HCT116 (cell line): ENCODE measurements at regions not wholly inside any gene's neighbourhood (a gene's known extent, or its start where the extent isn't known, plus 50 kb on each side); places are given as distances from the start of the nearest gene placed in this dataset.

ENCODE experiments used
- ATF3 ChIP-seq: IDR thresholded peaks from 2 replicates; pipeline ENCODE4 v1.6.1; 2012
- CEBPB ChIP-seq: IDR thresholded peaks from 2 replicates; pipeline ENCODE4 v1.6.1; 2012; ENCODE audit warnings: low read depth
- CTCF ChIP-seq, 3 experiments: fragments of 200-600 bp in 1 of 3; sonication (generic) in 1 of 3; IDR thresholded peaks in 2 of 3; conservative IDR thresholded peaks in 1 of 3; 2 replicates each; pipeline ENCODE4 v1.5.1; 2012 to 2017; ENCODE audit warnings: low read depth in 2 of 3, low read length in 2 of 3, antibody characterized with exemption in 1 of 3, borderline replicate concordance in 1 of 3, control low read depth in 1 of 3, mild to moderate bottlenecking in 1 of 3, mixed read lengths in 1 of 3, mixed run types in 1 of 3, moderate library complexity in 1 of 3; ENCODE audit not compliant: insufficient read depth in 1 of 3
- JUND ChIP-seq: IDR thresholded peaks from 2 replicates; pipeline ENCODE4 v1.6.1; 2012
- POLR2A ChIP-seq: IDR thresholded peaks from 2 replicates; pipeline ENCODE4 v1.7.0; 2011; ENCODE audit warnings: borderline replicate concordance; ENCODE audit not compliant: insufficient read depth, insufficient read length; ENCODE audit errors: extremely low read depth
- REST ChIP-seq: IDR thresholded peaks from 2 replicates; pipeline ENCODE4 v1.6.1; 2012; ENCODE audit warnings: low read depth
- SP1 ChIP-seq: IDR thresholded peaks from 2 replicates; pipeline ENCODE4 v1.6.1; 2012; ENCODE audit warnings: low read depth
- TCF7L2 ChIP-seq: IDR thresholded peaks from 2 replicates; pipeline ENCODE4 v1.7.0; 2011; ENCODE audit warnings: borderline replicate concordance, inconsistent platforms; ENCODE audit not compliant: insufficient read depth, insufficient read length; ENCODE audit errors: extremely low read depth
- ZNF274 ChIP-seq: fragments of 200-500 bp; sonication (Bioruptor generic); IDR thresholded peaks from 2 replicates; pipeline ENCODE4 v1.6.1; 2014; ENCODE audit warnings: mild to moderate bottlenecking, low read depth, low read length, inconsistent platforms

GRCh38 chr3:8327739-8328138, 173.9 kb upstream of the LMCD1 start:
- TF ChIP-seq CTCF (IDR thresholded peaks at IDR 0.05 in 2 of 3, conservative IDR thresholded peaks at IDR 0.05 in 1 of 3; ENCODE audit: borderline replicate concordance in 1 of 3, insufficient read depth in 1 of 3, low read depth in 2 of 3, low read length in 2 of 3) (no peak), ZNF274 (no peak), POLR2A (no peak), CEBPB (no peak), JUND (no peak), TCF7L2 (no peak), ATF3 (no peak), SP1 (no peak), REST (no peak)
